ENCODE measurements at regions not wholly inside any gene's neighbourhood (a gene's known extent, or its start where the extent isn't known, plus 50 kb on each side); places are given as distances from the start of the nearest gene placed in this dataset.

GRCh38 chr3:145079436-145079835 lies 1081.5 kb downstream of the PLOD2 start:
- TF ChIP-seq JUNB (IDR thresholded peaks at IDR 0.05; ENCODE audit: unreplicated experiment) = no peak
- no peak for TF ChIP-seq EZH2 (IDR thresholded peaks at IDR 0.05; ENCODE audit: low read depth, unreplicated experiment)
- TF ChIP-seq NANOG (IDR thresholded peaks at IDR 0.05; ENCODE audit: borderline replicate concordance) = no peak
- TF ChIP-seq, protein P1, sequence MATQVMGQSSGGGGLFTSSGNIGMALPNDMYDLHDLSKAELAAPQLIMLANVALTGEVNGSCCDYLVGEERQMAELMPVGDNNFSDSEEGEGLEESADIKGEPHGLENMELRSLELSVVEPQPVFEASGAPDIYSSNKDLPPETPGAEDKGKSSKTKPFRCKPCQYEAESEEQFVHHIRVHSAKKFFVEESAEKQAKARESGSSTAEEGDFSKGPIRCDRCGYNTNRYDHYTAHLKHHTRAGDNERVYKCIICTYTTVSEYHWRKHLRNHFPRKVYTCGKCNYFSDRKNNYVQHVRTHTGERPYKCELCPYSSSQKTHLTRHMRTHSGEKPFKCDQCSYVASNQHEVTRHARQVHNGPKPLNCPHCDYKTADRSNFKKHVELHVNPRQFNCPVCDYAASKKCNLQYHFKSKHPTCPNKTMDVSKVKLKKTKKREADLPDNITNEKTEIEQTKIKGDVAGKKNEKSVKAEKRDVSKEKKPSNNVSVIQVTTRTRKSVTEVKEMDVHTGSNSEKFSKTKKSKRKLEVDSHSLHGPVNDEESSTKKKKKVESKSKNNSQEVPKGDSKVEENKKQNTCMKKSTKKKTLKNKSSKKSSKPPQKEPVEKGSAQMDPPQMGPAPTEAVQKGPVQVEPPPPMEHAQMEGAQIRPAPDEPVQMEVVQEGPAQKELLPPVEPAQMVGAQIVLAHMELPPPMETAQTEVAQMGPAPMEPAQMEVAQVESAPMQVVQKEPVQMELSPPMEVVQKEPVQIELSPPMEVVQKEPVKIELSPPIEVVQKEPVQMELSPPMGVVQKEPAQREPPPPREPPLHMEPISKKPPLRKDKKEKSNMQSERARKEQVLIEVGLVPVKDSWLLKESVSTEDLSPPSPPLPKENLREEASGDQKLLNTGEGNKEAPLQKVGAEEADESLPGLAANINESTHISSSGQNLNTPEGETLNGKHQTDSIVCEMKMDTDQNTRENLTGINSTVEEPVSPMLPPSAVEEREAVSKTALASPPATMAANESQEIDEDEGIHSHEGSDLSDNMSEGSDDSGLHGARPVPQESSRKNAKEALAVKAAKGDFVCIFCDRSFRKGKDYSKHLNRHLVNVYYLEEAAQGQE (IDR thresholded peaks at IDR 0.05; ENCODE audit: unreplicated experiment) = no peak
- TF ChIP-seq, protein P2, sequence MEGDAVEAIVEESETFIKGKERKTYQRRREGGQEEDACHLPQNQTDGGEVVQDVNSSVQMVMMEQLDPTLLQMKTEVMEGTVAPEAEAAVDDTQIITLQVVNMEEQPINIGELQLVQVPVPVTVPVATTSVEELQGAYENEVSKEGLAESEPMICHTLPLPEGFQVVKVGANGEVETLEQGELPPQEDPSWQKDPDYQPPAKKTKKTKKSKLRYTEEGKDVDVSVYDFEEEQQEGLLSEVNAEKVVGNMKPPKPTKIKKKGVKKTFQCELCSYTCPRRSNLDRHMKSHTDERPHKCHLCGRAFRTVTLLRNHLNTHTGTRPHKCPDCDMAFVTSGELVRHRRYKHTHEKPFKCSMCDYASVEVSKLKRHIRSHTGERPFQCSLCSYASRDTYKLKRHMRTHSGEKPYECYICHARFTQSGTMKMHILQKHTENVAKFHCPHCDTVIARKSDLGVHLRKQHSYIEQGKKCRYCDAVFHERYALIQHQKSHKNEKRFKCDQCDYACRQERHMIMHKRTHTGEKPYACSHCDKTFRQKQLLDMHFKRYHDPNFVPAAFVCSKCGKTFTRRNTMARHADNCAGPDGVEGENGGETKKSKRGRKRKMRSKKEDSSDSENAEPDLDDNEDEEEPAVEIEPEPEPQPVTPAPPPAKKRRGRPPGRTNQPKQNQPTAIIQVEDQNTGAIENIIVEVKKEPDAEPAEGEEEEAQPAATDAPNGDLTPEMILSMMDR (conservative IDR thresholded peaks at IDR 0.05; ENCODE audit: low read depth in 2 of 2) = no peak
- no peak for TF ChIP-seq ETS1 (IDR thresholded peaks at IDR 0.05)
- no peak for TF ChIP-seq ZNF331 (CRISPR knock-in tag; IDR thresholded peaks at IDR 0.05; ENCODE audit: low read depth)
- no peak for TF ChIP-seq CREB1 (CRISPR knock-in tag; IDR thresholded peaks at IDR 0.05; ENCODE audit: low read depth)
- no peak for TF ChIP-seq ZNF114 (CRISPR knock-in tag; IDR thresholded peaks at IDR 0.05)
- TF ChIP-seq, protein P3, sequence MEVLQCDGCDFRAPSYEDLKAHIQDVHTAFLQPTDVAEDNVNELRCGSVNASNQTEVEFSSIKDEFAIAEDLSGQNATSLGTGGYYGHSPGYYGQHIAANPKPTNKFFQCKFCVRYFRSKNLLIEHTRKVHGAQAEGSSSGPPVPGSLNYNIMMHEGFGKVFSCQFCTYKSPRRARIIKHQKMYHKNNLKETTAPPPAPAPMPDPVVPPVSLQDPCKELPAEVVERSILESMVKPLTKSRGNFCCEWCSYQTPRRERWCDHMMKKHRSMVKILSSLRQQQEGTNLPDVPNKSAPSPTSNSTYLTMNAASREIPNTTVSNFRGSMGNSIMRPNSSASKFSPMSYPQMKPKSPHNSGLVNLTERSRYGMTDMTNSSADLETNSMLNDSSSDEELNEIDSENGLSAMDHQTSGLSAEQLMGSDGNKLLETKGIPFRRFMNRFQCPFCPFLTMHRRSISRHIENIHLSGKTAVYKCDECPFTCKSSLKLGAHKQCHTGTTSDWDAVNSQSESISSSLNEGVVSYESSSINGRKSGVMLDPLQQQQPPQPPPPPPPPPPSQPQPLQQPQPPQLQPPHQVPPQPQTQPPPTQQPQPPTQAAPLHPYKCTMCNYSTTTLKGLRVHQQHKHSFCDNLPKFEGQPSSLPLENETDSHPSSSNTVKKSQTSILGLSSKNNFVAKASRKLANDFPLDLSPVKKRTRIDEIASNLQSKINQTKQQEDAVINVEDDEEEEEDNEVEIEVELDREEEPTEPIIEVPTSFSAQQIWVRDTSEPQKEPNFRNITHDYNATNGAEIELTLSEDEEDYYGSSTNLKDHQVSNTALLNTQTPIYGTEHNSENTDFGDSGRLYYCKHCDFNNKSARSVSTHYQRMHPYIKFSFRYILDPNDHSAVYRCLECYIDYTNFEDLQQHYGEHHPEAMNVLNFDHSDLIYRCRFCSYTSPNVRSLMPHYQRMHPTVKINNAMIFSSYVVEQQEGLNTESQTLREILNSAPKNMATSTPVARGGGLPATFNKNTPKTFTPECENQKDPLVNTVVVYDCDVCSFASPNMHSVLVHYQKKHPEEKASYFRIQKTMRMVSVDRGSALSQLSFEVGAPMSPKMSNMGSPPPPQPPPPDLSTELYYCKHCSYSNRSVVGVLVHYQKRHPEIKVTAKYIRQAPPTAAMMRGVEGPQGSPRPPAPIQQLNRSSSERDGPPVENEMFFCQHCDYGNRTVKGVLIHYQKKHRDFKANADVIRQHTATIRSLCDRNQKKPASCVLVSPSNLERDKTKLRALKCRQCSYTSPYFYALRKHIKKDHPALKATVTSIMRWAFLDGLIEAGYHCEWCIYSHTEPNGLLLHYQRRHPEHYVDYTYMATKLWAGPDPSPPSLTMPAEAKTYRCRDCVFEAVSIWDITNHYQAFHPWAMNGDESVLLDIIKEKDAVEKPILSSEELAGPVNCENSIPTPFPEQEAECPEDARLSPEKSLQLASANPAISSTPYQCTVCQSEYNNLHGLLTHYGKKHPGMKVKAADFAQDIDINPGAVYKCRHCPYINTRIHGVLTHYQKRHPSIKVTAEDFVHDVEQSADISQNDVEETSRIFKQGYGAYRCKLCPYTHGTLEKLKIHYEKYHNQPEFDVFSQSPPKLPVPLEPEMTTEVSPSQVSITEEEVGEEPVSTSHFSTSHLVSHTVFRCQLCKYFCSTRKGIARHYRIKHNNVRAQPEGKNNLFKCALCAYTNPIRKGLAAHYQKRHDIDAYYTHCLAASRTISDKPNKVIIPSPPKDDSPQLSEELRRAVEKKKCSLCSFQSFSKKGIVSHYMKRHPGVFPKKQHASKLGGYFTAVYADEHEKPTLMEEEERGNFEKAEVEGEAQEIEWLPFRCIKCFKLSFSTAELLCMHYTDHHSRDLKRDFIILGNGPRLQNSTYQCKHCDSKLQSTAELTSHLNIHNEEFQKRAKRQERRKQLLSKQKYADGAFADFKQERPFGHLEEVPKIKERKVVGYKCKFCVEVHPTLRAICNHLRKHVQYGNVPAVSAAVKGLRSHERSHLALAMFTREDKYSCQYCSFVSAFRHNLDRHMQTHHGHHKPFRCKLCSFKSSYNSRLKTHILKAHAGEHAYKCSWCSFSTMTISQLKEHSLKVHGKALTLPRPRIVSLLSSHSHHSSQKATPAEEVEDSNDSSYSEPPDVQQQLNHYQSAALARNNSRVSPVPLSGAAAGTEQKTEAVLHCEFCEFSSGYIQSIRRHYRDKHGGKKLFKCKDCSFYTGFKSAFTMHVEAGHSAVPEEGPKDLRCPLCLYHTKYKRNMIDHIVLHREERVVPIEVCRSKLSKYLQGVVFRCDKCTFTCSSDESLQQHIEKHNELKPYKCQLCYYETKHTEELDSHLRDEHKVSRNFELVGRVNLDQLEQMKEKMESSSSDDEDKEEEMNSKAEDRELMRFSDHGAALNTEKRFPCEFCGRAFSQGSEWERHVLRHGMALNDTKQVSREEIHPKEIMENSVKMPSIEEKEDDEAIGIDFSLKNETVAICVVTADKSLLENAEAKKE (CRISPR knock-in tag; IDR thresholded peaks at IDR 0.05) = no peak
- TF ChIP-seq POLR2AphosphoS5 (IDR thresholded peaks at IDR 0.05; ENCODE audit: low read depth) = no peak
- TF ChIP-seq STAT1 (IDR thresholded peaks at IDR 0.05; ENCODE audit: unreplicated experiment) = no peak
- no peak for TF ChIP-seq EZH2phosphoT487 (IDR thresholded peaks at IDR 0.05; ENCODE audit: unreplicated experiment)
- H3K36me3 Mint-ChIP-seq (ENCODE audit: low read depth) = no peaks in the 10 kb centered on the region
- H3K4me3 Mint-ChIP-seq = no peak overlapping the region
- no peaks in the 10 kb centered on the region for H3K27me3 Mint-ChIP-seq (ENCODE audit: insufficient read depth, low read depth, poor library complexity)
- no peaks in the 10 kb centered on the region for H3K27me3 ChIP-seq (ENCODE audit: insufficient read depth)
- H3K9me3 Mint-ChIP-seq = peaks cover under 1% of the 10 kb centered on the region; the same call in 1 of the 3 replicates
- H2AFZ ChIP-seq = no peak overlapping the region
- H3K79me2 ChIP-seq (replicated peaks; ENCODE audit: insufficient read depth) = no peaks in the 10 kb centered on the region
- H4K20me1 ChIP-seq (replicated peaks; ENCODE audit: insufficient read depth) = no peaks in the 10 kb centered on the region
- no peaks in the 10 kb centered on the region for H3F3A ChIP-seq (replicated peaks; ENCODE audit: low read depth)
- ATAC-seq = no peak
- H3K36me3 ChIP-seq (ENCODE audit: insufficient read depth) = no peaks in the 10 kb centered on the region
- H3K27ac ChIP-seq (ENCODE audit: low read depth) = no peak overlapping the region
- H3K4me2 ChIP-seq = no peak overlapping the region
- H3K27ac Mint-ChIP-seq = no peak overlapping the region
- no peak overlapping the region for H3K4me3 ChIP-seq
- DNase-seq (ENCODE audit: low spot score) = no peak
- no peaks in the 10 kb centered on the region for H3K9me2 ChIP-seq (ENCODE audit: insufficient read depth)
- no peaks in the 10 kb centered on the region; the same call in 2 of the 3 replicates for H3K4me1 Mint-ChIP-seq
- H3K4me1 ChIP-seq (ENCODE audit: insufficient read depth) = no peaks in the 10 kb centered on the region
